Fibroblast of lung (primary cell): ENCODE measurements at regions not wholly inside any gene's neighbourhood (a gene's known extent, or its start where the extent isn't known, plus 50 kb on each side); places are given as distances from the start of the nearest gene placed in this dataset.
"Not testable (repeated sequence)": the region's sequence is repeated elsewhere in the genome, so short reads cannot be mapped to it uniquely, and the experiment has no call there.

Experiments used
- DNase-seq, 2 donors: peaks; one replicate each; pipeline versions ENCODE4 v3.0.0 to v3.0.0-alpha.2; 2010; ENCODE audit warnings: low read depth in 2 of 2
- H2AFZ ChIP-seq: 2 replicates; pipeline ENCODE4 v1.5.1; 2012; ENCODE audit warnings: low read length, control low read depth, inconsistent platforms
- H3K27ac ChIP-seq: 2 replicates; pipeline ENCODE4 v1.5.1; 2011; ENCODE audit warnings: low read length, control low read depth; ENCODE audit not compliant: insufficient read depth
- H3K27me3 ChIP-seq: 2 replicates; pipeline ENCODE4 v1.5.1; 2011; ENCODE audit warnings: mild to moderate bottlenecking, low read length; ENCODE audit not compliant: control insufficient read depth, insufficient read depth
- H3K36me3 ChIP-seq: 2 replicates; pipeline ENCODE4 v1.5.1; 2011; ENCODE audit warnings: low read length; ENCODE audit not compliant: control insufficient read depth, insufficient read depth
- H3K4me1 ChIP-seq: 2 replicates; pipeline ENCODE4 v1.5.1; 2011; ENCODE audit warnings: low read length; ENCODE audit not compliant: control insufficient read depth, insufficient read depth; ENCODE audit errors: extremely low read depth
- H3K4me2 ChIP-seq: 2 replicates; pipeline ENCODE4 v1.5.1; 2011; ENCODE audit warnings: low read length, control low read depth; ENCODE audit not compliant: insufficient read depth; ENCODE audit errors: extremely low read depth
- H3K4me3 ChIP-seq, 4 experiments: fragments of 200-600 bp in 1 of 4; sonication (generic) in 1 of 4; replicated peaks in 1 of 4; 2 replicates each; pipeline ENCODE4 v1.5.1; 2011 to 2016; ENCODE audit warnings: low read length in 4 of 4, low read depth in 3 of 4, mild to moderate bottlenecking in 3 of 4, control low read depth in 2 of 4, inconsistent platforms in 1 of 4, mixed read lengths in 1 of 4; ENCODE audit not compliant: insufficient read depth in 1 of 4; ENCODE audit errors: control extremely low read depth in 1 of 4
- H3K79me2 ChIP-seq: 2 replicates; pipeline ENCODE4 v1.5.1; 2012; ENCODE audit warnings: mild to moderate bottlenecking, low read length, inconsistent platforms; ENCODE audit not compliant: control insufficient read depth, insufficient read depth
- H3K9ac ChIP-seq: 2 replicates; pipeline ENCODE4 v1.5.1; 2011; ENCODE audit warnings: mild to moderate bottlenecking, low read length, control low read depth; ENCODE audit not compliant: insufficient read depth
- H3K9me3 ChIP-seq: 2 replicates; pipeline ENCODE4 v1.5.1; 2012; ENCODE audit warnings: low read depth, low read length; ENCODE audit not compliant: control insufficient read depth, insufficient read depth
- H4K20me1 ChIP-seq: 2 replicates; pipeline ENCODE4 v1.5.1; 2011; ENCODE audit warnings: low read length; ENCODE audit not compliant: control insufficient read depth, insufficient read depth; ENCODE audit errors: extremely low read depth
- CTCF ChIP-seq, 2 donors: IDR thresholded peaks in 1 of 2; conservative IDR thresholded peaks in 1 of 2; 1 replicate in 1 of 2; 2 replicates in 1 of 2; pipeline ENCODE4 v1.5.1; 2011 to 2012; ENCODE audit warnings: low read length in 2 of 2, control low read depth in 1 of 2, inconsistent platforms in 1 of 2, low read depth in 1 of 2, mild to moderate bottlenecking in 1 of 2
- EZH2 ChIP-seq: IDR thresholded peaks from 2 replicates; pipeline ENCODE4 v1.5.1; 2012; ENCODE audit warnings: low read length, control low read depth, mild to moderate bottlenecking; ENCODE audit errors: missing control alignments

GRCh38 chrY:10987626-10988025 lies 1459.9 kb downstream of the TSPY10 start:
- no peak for DNase-seq
- H3K36me3 ChIP-seq = no peaks in the 10 kb centered on the region
- no peak overlapping the region for H2AFZ ChIP-seq
- no peaks in the 10 kb centered on the region for H3K4me1 ChIP-seq
- H3K27me3 ChIP-seq = no peaks in the 10 kb centered on the region
- TF ChIP-seq CTCF (conservative IDR thresholded peaks at IDR 0.05 in 1 of 2, IDR thresholded peaks at IDR 0.05 in 1 of 2; ENCODE audit: low read depth in 1 of 2, low read length in 2 of 2) (no peak), EZH2 (no peak)
- H4K20me1 ChIP-seq = no peaks in the 10 kb centered on the region
- no peak overlapping the region for H3K4me2 ChIP-seq
- peaks cover 1% of the 10 kb centered on the region for H3K9me3 ChIP-seq
- no peak overlapping the region for H3K9ac ChIP-seq
- H3K4me3 ChIP-seq = no peak overlapping the region
- H3K79me2 ChIP-seq = no peaks in the 10 kb centered on the region
- H3K27ac ChIP-seq = no peak overlapping the region

- H3K4me3 ChIP-seq = no peak overlapping the region
- H3K9me3 ChIP-seq = peaks cover 1% of the 10 kb centered on the region
- no peaks in the 10 kb centered on the region for H3K27me3 ChIP-seq
- DNase-seq = no peak
- H3K4me1 ChIP-seq = no peaks in the 10 kb centered on the region
- no peak overlapping the region for H3K9ac ChIP-seq
- TF ChIP-seq EZH2 (no peak), CTCF (conservative IDR thresholded peaks at IDR 0.05 in 1 of 2, IDR thresholded peaks at IDR 0.05 in 1 of 2; ENCODE audit: low read depth in 1 of 2, low read length in 2 of 2) (no peak)
- H2AFZ ChIP-seq = no peak overlapping the region
- H3K4me2 ChIP-seq = no peak overlapping the region
- no peak overlapping the region for H3K27ac ChIP-seq
- no peaks in the 10 kb centered on the region for H4K20me1 ChIP-seq
- H3K79me2 ChIP-seq = no peaks in the 10 kb centered on the region
- no peaks in the 10 kb centered on the region for H3K36me3 ChIP-seq
Observed at GRCh38 chrY:10993955-10994354, 1466.3 kb downstream of the TSPY10 start.

GRCh38 chrY:10999715-11000114 lies 1472.0 kb downstream of the TSPY10 start:
- H3K4me1 ChIP-seq, H3K79me2 ChIP-seq: not testable (repeated sequence)

GRCh38 chrY:11014229-11014628 lies 1486.5 kb downstream of the TSPY10 start:
- H3K4me1 ChIP-seq = not testable (repeated sequence)

More at GRCh38 chrY:10999715-11000114, 1472.0 kb downstream of the TSPY10 start:
- H2AFZ ChIP-seq, H3K4me2 ChIP-seq, H3K9ac ChIP-seq, H4K20me1 ChIP-seq, H3K4me3 ChIP-seq, H3K27ac ChIP-seq, H3K27me3 ChIP-seq, H3K36me3 ChIP-seq, H3K9me3 ChIP-seq, DNase-seq: not testable (repeated sequence)

More at GRCh38 chrY:11014229-11014628, 1486.5 kb downstream of the TSPY10 start:
- H3K4me2 ChIP-seq, H3K4me3 ChIP-seq, DNase-seq, H3K9me3 ChIP-seq, H3K27me3 ChIP-seq, H3K36me3 ChIP-seq, H3K9ac ChIP-seq, H2AFZ ChIP-seq, H3K27ac ChIP-seq, H4K20me1 ChIP-seq, H3K79me2 ChIP-seq: not testable (repeated sequence)
